Esophagus squamous epithelium (tissue), 4 donors: ENCODE measurements at regions not wholly inside any gene's neighbourhood (a gene's known extent, or its start where the extent isn't known, plus 50 kb on each side); places are given as distances from the start of the nearest gene placed in this dataset.

Experiments
- CTCF ChIP-seq, 6 experiments: fragments of 450-650 bp in 4 of 6; fragments of 200-600 bp in 2 of 6; sonication (generic) in 2 of 6; IDR thresholded peaks; one replicate each; pipeline ENCODE4 v1.5.1; 2016 to 2019; ENCODE audit warnings: antibody characterized with exemption in 6 of 6, mild to moderate bottlenecking in 4 of 6, moderate library complexity in 4 of 6
- POLR2A ChIP-seq, 4 donors: fragments of 450-650 bp; IDR thresholded peaks; one replicate each; pipeline ENCODE4 v1.6.1; 2017; ENCODE audit warnings: antibody characterized with exemption in 4 of 4, mild to moderate bottlenecking in 4 of 4, moderate library complexity in 3 of 4

GRCh38 chr3:5430701-5431100, 243.2 kb downstream of the EDEM1 start:
- TF ChIP-seq CTCF (IDR thresholded peaks at IDR 0.05) (no peak), POLR2A (IDR thresholded peaks at IDR 0.05) (no peak)
